ENCODE measurements at regions not wholly inside any gene's neighbourhood (a gene's known extent, or its start where the extent isn't known, plus 50 kb on each side); places are given as distances from the start of the nearest gene placed in this dataset.
"Not testable (repeated sequence)": the region's sequence is repeated elsewhere in the genome, so short reads cannot be mapped to it uniquely, and the experiment has no call there.

DNA sequence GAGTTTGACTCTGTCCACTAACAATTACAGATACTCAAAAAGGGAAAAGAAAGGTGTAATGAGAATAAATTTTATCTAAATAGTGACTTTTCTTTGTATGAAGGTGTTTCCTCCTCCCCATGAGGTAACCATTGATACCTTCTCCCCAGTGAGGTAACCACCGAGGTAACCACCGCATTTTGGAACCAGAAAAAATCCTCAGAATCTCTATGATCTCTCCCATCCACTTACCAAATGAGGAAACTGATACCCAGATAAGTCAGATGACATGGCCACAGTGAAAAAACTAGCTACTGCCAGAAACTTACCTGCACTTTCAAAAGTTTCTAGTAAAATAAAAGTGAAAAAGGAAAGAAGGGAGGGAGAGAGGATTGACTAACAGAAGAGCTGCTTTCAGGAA, 124.0 kb upstream of the FNDC3A start:
- no peak for DNase-seq

DNA sequence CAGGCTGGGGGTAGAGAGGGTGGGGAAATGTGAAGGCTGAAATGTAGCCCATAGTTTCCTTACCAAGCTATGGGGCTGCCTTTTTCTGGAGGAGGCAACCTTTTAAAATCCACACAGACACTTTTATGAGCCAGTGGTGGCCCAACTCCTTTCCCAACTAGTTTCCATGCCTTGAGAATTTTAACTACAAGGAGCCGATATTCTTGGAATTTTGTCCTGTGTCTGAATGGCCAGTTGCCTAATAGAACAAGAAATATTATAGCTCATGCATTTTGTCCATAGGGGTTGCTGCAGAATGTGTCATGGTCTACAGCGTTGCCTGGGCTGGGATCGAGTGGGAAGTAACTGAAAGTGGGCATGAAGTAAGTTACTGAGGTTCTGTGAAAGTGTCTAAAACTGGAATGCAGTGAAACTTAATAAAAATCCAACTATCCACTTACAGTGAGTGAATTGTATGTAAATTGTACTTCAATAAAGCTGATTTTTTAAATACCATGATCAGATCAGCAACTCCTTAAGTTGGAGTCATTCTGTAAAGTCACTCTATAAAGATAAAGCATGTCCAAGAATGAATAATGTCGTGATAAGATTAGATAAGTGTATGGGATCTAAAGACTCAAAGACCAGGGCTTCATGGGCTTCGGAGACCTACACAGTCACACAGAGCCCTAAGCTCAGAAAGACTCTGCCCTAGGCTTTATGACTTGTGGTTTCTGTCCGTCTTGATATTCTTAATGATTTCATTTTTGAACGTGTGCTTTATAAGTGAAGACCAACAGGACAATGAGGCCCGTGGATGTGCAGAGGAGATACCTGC, 122.6 kb upstream of the FNDC3A start:
- DNase-seq: no peak

DNA sequence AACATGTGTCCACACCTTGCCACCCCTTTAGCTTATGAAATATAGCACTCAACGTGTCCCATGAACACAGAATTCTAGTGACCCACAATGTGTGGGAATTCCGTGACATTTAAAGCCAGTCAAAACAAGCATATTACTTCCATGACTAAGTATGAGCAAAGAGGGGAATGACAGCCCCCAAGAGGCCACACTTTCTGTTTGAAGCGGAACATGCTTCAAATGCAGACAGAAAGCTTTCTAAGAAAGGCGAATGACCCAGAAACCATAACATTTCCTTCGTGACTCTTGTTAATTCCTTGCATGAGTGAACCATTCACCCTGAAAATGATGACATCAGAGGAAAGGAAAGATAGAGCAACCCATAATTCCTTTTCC, 122.0 kb upstream of the FNDC3A start:
- no peak for DNase-seq

DNA sequence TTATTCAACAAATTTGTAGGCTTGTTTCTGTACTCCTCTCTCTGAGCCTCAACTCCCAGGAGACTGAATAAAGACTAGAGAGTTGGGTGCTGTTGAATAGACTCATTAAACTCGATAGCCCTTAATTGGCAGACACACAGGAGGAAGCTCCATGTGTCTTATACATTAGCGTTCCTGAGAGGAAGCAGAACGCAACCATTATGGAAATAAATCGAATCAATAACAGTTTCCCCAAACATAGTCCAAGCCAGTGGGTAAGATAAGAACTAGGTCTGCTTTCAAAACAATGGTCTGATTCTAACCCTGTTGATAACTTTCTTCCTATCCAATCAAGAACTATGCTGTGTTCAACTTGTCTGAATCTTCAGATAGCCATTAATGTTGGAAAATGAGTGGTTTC, 118.1 kb upstream of the FNDC3A start:
- no peak for DNase-seq

DNA sequence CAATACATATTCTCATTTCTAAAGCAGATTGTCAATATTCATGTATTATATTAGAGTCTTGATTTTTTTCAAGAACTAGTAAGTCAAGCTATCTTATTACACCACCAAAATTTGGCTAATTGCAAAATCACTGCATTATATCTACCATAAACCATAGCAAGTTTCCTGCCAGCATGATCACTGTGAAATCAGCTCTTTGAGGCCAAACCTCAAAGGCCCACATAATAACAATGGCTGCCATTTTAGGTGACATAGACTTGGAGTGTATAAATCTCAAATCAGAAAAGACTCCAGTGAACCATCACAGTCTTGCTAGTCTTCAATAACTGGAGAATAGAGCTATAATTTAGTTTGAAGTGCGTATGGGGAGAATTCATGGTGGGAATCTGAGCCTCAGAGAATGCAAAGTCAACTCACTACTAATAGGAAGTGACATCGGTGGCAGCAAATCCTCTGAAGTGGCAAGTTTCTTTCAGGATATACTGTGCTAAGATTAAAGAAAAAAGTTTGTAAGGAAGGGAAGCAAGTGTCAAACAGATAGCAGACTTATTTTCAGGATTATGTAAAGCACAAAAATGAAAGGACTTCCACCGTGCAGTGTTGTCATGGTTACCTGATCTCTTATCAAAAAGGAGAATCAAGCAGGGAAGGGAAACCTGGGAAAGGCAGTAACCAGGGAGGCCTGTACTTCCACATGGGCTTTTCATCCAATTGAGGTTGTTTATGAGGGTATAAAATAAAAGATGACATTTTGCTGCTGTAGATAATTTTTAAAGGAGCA, 117.4 kb upstream of the FNDC3A start:
- no peak for DNase-seq

DNA sequence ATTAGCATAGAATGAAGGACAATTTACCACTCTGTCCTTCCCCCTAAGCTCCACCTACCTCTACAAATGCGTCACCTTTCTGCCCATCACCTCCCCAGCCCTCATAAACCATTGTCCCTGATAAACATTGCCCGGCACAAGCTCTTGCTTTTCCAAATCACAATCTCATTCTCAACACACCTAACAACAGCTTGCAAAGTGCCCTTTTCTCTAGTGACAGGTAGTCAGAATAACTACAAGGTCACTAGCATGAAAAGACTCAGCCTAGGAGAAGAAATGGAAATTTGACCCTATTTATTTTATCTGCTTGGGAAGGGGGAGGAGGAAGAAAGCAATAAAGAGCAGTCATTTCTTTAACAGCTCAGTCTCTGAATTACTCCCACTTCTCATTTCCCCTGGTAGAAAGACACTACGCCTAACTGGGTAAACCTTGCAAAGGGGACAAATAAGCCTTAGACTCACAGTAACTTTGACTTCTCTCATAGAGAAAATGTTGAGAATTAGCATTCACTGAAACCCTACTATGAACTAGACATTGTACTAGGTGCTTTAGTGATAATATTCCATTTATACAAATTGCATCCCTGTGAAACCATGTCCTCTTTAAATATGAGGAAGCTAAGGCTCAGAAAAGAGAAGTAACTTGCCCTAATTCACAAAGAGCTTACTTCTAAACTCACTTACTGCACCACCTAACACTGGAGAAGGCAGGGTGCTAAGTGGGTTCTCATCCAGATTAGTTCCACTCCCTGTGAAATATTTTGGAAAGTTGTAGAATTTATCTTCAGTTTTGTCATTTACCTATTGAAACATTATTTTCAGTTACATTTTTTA, 116.2 kb upstream of the FNDC3A start:
- no peak for DNase-seq

DNA sequence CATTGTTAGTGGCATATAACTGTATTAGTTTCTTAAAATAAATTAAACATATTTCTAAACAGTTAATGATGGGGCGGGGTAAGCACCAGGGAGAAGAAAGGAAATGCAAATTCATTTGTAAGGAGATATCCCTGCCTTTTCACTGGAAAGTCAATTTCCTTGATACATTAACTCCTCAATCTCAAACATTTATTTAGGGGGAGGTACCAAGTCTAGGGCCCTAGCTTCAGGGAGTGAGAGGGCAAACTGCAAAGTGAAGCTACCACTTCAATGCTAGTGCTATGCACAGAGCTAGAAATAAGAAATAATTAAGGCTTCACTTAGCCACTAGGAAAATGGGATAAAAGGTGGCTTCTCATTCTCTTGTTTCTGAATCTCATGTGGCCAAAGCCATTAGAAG, 115.3 kb upstream of the FNDC3A start:
- no peak for DNase-seq

DNA sequence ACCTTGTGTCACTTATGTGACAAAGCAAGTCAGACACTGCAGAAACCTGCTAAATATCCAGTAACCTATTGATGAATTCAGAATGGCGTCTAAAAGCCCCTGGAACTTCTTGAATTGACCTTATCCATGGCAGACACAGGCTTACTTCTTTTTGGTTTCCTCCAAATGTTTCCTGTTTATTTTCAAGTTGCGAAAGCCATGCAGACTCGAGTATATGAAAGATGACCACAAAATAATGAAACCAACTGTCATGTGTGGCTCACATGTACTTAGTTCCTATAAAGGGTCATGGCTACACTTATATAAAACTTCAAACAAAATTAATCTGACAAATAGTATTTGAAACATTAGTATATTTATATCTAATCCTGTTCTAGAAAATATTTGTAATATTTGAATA, 113.1 kb upstream of the FNDC3A start:
- DNase-seq: no peak

DNA sequence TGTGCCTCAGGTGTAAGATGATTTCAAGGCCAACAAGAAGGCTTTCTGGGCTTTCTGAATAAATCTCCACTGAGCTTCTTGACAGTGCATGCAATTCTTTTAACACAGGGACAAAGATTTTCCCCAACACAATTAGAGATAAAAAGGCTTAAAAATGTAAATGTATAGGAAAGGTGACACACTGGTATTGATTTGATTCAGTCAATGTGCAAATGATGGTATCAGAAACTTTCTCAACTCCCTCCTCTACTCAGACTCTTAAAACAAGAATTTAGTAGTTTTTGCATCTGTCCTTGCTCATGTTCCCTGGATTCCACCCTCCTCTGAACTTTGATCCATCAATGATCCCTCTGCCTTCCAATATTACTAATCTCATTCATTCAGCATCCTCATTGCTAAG, 111.6 kb upstream of the FNDC3A start:
- no peak for DNase-seq

DNA sequence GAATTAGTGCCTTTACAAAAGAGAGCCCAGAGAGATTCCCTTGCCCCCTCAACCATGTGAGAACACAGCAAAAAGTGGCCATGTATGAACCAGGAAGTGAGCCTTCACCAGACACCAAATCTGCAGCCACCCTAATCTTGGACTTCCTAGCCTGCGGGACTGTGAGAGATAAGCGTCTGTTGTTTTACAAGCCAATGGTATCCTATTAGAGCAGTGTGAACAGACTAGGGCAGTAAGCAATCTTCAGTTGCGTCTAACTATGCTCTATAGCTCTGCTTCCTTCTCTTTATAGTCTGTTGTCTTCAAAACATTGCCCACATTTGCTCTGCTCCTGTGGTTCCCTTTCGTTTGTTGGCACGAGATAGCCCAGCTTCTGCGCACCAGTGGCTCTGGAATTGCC, 109.5 kb upstream of the FNDC3A start:
- no peak for DNase-seq

DNA sequence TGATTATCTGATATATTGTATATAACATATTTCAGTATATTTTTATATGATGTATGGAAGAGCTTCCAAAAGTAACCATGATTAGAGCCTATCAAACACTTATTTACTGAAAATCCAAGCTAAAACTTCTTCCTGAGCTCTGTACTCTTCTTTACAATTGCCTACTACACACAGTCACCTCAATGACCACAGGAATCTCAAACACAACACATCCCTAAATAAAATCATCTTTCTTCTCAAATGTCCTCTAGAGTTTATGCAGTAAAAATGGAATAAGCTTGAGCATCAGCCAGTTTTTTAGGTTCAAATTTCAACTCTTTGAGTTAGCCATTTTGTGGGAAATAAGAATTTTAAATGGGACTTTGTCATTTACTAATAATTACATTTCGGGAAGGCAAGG, 102.6 kb upstream of the FNDC3A start:
- DNase-seq: no peak

DNA sequence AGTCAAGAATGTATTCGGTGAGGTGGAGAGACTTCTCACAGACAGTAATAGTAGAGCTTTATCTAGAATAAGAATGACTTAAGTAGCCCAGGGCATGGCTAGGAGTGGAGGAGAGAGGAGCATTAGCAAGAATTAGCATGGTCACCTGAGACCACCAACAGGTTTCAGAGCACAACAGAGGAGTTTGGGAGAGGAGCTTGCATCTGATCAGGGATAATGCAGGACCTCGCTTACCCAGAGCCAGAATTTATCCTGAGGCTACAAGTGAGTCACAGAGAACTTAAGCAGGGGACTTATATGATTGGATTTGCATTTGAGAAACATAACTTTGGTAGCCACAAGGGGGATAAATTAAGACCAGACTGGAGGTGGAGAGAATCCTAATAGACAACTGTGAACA, 102.1 kb upstream of the FNDC3A start:
- DNase-seq: no peak

DNA sequence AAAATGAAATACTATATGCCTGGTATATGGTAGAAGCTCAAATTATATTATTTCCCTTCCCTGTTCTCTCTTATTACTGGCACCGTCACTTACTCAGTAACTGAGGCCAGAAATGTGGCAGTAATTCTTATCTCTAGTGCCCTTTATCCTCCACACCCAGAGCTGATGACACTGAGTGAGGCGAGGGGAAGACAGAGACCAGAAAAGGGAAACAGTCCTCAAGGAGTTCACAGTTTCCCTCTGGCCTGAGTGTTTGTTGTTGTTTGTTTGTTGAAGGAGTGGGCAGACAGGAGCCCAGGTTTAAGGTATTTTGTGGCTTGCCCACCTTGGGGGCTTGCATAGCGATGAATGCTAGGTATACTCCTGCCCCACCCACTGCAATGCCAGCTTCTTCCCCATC, 101.5 kb upstream of the FNDC3A start:
- no peak for DNase-seq

DNA sequence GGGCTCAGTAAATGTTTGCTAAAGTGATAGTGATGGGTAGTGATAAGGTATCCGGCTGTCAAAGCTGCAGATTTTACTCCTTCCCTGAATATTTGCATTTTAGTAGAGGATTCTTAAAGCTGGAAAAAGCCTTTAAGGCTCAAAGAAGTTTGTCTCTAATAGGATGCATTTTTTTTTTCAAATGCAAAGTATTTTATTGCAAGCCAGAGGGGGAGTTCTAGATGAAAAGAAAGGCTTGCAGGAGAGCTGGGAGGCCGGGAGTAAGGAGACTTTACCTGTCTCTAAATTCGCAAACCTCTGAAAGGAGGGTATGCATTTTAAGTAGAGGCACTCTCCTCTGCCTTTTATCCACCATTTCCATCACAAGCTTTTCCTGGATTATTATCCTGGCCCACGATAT, 100.7 kb upstream of the FNDC3A start:
- no peak for DNase-seq

DNA sequence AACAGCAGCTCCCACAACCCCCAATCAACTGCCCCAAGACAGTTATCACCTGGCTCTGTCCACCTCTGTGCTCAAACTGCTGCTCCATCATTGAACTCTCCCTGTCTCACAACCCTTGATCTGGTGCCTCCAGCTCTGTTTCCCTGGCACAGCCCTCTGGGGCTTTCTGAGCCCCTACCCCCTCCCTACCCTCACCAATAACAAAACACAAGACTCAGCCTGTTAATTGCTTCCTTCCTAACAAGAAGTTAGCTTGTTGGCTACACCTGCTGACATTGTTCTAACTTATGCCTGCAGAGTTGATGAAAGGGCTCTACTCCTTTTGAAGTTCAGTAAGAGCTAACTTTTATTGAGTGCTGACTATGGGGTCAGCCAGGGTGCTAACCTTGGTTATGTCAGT, 99.4 kb upstream of the FNDC3A start:
- DNase-seq: no peak

DNA sequence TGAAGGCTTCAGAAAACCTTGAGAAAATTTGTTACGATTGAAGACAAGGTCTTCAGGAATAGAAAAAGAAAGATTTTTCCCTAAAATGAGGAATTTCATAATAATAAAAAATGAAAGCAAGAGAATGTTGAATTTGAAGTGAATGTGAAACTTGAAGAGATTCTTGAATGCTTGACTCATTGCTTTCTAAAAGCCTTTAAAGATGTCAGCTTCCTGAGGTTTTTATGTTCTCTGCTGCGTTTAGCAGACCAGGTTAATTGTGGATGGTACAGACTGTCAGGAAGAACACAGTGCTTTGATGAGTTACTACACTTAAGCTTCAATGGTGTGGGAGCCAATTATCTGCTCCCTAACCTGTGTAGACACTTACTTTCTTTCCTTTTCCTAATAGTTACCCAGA, 96.3 kb upstream of the FNDC3A start:
- no peak for DNase-seq

DNA sequence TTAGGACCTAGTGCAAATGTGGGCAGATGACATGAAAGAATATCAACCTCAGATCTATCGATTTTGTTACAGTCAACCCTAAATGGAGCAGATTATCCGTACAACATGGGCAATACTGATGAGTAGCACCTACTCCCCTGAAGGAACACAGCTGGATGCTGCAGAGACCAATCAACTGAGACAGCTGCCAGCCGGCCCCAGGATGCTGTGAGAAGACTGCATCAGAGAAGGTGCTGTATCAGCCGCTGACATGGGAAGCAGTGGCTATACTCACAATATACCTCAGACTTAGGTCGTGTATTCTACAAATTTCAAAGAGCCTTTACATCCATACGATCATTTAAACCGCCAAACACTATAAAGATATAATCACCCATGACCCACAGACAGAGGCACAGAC, 95.9 kb upstream of the FNDC3A start:
- no peak for DNase-seq

DNA sequence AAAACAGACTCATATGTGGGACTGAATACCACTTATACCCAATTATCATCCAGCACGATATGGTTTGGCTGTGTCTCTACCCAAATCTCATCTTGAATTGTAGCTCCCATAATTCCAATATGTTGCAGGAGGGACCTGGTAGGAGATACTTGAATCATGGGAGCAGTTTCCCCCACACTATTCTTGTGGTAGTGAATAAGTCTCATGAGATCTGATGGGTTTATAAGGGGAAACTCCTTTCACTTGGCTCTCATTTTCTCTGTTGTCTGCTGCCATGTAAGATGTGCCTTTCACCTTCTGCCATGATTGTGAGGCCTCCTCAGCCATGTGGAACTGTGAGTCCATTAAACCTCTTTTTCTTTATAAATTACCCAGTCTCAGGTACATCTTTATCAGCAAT, 91.9 kb upstream of the FNDC3A start:
- not testable (repeated sequence) for DNase-seq

DNA sequence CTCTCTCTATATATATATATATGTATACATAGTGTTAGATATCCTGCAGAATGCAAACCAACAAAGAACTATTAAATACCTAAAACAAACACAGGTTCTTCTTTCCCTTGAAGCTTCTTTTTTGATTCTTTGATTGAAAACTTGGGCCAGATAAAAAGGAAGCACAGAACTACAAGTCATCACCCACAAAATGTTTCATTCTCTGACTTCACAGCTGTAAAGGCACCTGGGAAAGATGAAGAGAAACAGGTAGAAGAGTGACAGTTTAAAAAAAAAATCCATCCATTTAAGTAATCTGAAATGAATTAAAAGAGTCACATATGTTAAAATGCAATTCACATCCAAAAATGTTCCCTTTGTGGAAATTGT, 90.7 kb upstream of the FNDC3A start:
- no peak for DNase-seq

DNA sequence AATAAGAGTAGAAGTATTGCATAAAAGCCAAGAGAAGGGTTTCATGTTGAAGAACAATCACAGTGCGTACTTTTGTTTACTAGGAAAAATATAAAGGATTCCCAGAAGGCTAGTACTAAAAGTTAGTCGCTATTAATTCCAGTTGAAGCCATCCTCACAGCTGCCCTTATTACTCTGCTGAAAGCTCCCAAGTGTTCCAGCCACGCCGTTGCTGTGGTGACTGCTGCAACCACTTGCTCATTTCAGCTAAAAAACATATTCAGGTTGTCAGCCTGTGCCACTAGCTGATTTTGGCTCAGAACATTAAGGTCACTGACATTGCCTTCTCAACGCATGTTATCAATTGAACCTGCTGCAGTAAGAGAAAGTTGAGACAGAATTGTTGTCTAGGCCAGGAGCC, 87.1 kb upstream of the FNDC3A start:
- DNase-seq: no peak

DNA sequence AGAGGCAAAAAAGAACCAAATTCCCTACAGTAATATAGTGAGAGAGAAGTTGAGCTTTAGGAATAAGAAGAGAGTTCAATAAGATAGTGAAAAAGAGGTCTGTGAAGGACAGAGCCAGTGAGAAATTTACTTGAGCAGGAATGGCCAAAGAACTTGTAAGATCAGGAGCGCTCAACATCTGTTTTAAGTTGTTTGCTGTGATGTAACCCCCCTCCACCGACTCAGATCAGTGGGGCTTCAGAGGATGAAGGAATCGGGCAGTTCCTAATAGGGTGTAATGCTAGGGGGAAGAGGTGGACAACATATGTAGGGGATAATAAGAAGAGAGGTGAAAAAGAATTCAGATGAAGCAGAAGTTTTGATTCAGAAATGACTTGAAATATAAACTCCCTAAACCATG, 85.3 kb upstream of the FNDC3A start:
- no peak for DNase-seq

DNA sequence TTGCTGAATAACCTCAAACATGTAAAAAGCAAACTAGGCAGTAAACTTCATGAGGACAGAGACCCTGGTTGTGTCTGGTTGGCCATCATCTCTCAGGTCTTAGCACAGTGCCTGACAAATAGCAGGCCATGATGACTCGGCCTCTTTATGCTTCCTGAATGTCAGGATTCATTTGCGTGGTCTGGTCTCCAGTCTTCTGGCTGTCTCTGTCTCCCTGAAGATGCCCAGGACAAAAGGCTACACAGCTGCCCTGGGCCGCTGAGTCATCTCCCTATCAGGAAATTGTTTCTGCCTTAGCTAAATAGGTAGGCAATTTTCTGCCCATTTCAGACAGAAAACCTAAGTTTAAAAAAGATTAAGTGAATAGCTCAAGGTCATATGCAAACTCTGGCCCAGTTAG, 84.1 kb upstream of the FNDC3A start:
- DNase-seq: no peak

DNA sequence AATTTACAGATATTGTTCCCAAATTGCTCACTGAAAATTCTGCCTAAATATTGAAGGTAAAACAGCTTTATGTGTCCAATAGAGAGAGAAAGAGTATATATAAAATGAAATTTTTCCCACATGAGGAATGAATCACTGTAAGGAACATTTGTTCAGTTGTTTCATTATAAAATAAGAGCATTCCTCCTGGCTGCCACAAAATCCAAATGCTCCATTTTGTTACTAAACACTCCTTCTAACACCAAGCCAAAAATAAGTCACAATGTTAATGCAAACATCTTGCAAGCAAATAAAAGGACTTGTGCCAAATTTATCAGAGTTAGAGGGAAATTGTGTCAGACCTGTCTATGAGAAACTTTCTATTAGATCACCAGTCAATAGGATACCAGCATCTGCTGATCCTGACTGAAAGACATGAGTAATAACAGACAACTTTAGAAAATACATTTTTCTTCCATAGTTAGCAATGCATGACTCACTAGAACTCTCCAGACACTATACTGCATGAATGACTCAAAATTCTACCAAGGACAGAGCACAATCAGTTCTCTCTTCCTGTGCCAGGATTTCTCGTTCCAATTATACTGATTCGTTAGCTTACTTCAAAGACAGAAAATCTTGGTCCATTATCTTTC, 83.5 kb upstream of the FNDC3A start:
- no peak for DNase-seq
